Left cardiac atrium (tissue), 4 donors: ENCODE measurements at regions not wholly inside any gene's neighbourhood (a gene's known extent, or its start where the extent isn't known, plus 50 kb on each side); places are given as distances from the start of the nearest gene placed in this dataset.

Experiments
- ATAC-seq, 2 donors: fragments of 200-7000 bp; cut with Tn5 transposase; one replicate each; pipeline ENCODE4 v1.9.1; 2020; ENCODE audit warnings: mild to moderate bottlenecking in 2 of 2, moderate library complexity in 2 of 2
- DNase-seq: peaks from one replicate; pipeline ENCODE4 v3.0.0-alpha.2; 2020
- intact Hi-C, 2 donors: fragments of 100-400 bp; cut with DNase I; formaldehyde crosslinking; loops; one replicate each; pipeline versions ENCODE4 v1.14.1 to v1.15.1; 2022 to 2023
- donor health status: DM: no; HTN: yes; CAD: no.
- donor health status: DM: no; HTN: yes; CAD: no; lungs with severe emphysema.
- donor health status: DM: yes; HTN: yes; CAD: no.
- donor health status: Dilated cardiomyopathy.

GRCh38 chr18:67608615-67609273 is 92.2 kb upstream of the DSEL start:
- DNase-seq (no peak), ATAC-seq (peak in 1 of 2 donors; percentile 75)
- intact Hi-C loops = no loop called here

- intact Hi-C loops = no loop called here
- ATAC-seq (no peak), DNase-seq (no peak)
Observed at GRCh38 chr18:67608191-67608590, 91.7 kb upstream of the DSEL start.

GRCh38 chr18:67600181-67601180 is 84.0 kb upstream of the DSEL start:
- intact Hi-C loops = no loop called here
- ATAC-seq = no peak

GRCh38 chr18:67599277-67599676 is 82.8 kb upstream of the DSEL start:
- intact Hi-C loops = no loop called here
- no peak for DNase-seq
- ATAC-seq = no peak

More at GRCh38 chr18:67600181-67601180, 84.0 kb upstream of the DSEL start:
- DNase-seq = no peak

GRCh38 chr18:67597759-67598158 is 81.2 kb upstream of the DSEL start:
- ATAC-seq = no peak

GRCh38 chr18:67596003-67596402 is 79.5 kb upstream of the DSEL start:
- ATAC-seq = no peak
- no peak for DNase-seq
- intact Hi-C loops = no loop called here

More at GRCh38 chr18:67597759-67598158, 81.2 kb upstream of the DSEL start:
- intact Hi-C loops = no loop called here
- DNase-seq = no peak

- ATAC-seq = no peak
- no peak for DNase-seq
- intact Hi-C loops = no loop called here
Observed at GRCh38 chr18:67590571-67591141, 74.1 kb upstream of the DSEL start.

GRCh38 chr18:67589325-67589724 is 72.8 kb upstream of the DSEL start:
- DNase-seq (no peak), ATAC-seq (no peak)
- intact Hi-C loops = no loop called here

GRCh38 chr18:67586101-67586500 is 69.6 kb upstream of the DSEL start:
- intact Hi-C loops = no loop called here
- DNase-seq = no peak
- no peak for ATAC-seq

- intact Hi-C loops = no loop called here
- no peak for DNase-seq
- ATAC-seq = no peak
Observed at GRCh38 chr18:67583621-67584020, 67.1 kb upstream of the DSEL start.

- intact Hi-C loops = no loop called here
- ATAC-seq (no peak), DNase-seq (no peak)
Observed at GRCh38 chr18:67582488-67582887, 66.0 kb upstream of the DSEL start.

- intact Hi-C loops = no loop called here
- ATAC-seq (no peak), DNase-seq (no peak)
Observed at GRCh38 chr18:67581178-67581577, 64.7 kb upstream of the DSEL start.

GRCh38 chr18:67577386-67577785 is 60.9 kb upstream of the DSEL start:
- intact Hi-C loops = no loop called here
- DNase-seq (no peak), ATAC-seq (no peak)

- ATAC-seq (no peak), DNase-seq (no peak)
- intact Hi-C loops = no loop called here
Observed at GRCh38 chr18:67574749-67575148, 58.2 kb upstream of the DSEL start.

GRCh38 chr18:67568166-67568565 is 51.6 kb upstream of the DSEL start:
- intact Hi-C loops = no loop called here
- DNase-seq (no peak), ATAC-seq (no peak)
